ENCODE measurements at regions not wholly inside any gene's neighbourhood (a gene's known extent, or its start where the extent isn't known, plus 50 kb on each side); places are given as distances from the start of the nearest gene placed in this dataset.

- H3K27ac ChIP-seq: no peak overlapping the region
- DNase-seq (ENCODE audit: low read depth, low spot score): no peak
These were observed 1486.6 kb downstream of the AACS start for GRCh38 chr12:126551869-126552268.

GRCh38 chr12:126554625-126555024 is 1489.4 kb downstream of the AACS start:
- H3K27ac ChIP-seq: no peak overlapping the region

GRCh38 chr12:126557659-126558058 is 1492.4 kb downstream of the AACS start:
- no peak overlapping the region for H3K27ac ChIP-seq
- DNase-seq (ENCODE audit: low read depth, low spot score): no peak

More at GRCh38 chr12:126554625-126555024, 1489.4 kb downstream of the AACS start:
- DNase-seq (ENCODE audit: low read depth, low spot score): no peak

- no peak overlapping the region for H3K27ac ChIP-seq
These were observed 1493.0 kb downstream of the AACS start for GRCh38 chr12:126558219-126558618.

GRCh38 chr12:126558810-126559209 is 1493.6 kb downstream of the AACS start:
- DNase-seq (ENCODE audit: low read depth, low spot score): no peak
- H3K27ac ChIP-seq: no peak overlapping the region

More at GRCh38 chr12:126558219-126558618, 1493.0 kb downstream of the AACS start:
- DNase-seq (ENCODE audit: low read depth, low spot score): no peak

- no peak overlapping the region for H3K27ac ChIP-seq
- DNase-seq (ENCODE audit: low read depth, low spot score): no peak
These were observed 1501.8 kb downstream of the AACS start for GRCh38 chr12:126567016-126567415.

- H3K27ac ChIP-seq: no peak overlapping the region
These were observed 1504.5 kb downstream of the AACS start for GRCh38 chr12:126569706-126570105.

GRCh38 chr12:126570566-126570965 is 1505.3 kb downstream of the AACS start:
- no peak for DNase-seq (ENCODE audit: low read depth, low spot score)
- H3K27ac ChIP-seq: no peak overlapping the region

More at GRCh38 chr12:126569706-126570105, 1504.5 kb downstream of the AACS start:
- DNase-seq (ENCODE audit: low read depth, low spot score): no peak

GRCh38 chr12:126572170-126572569 is 1506.9 kb downstream of the AACS start:
- H3K27ac ChIP-seq: no peak overlapping the region
- DNase-seq (ENCODE audit: low read depth, low spot score): no peak

GRCh38 chr12:126581655-126582054 is 1516.4 kb downstream of the AACS start:
- no peak overlapping the region for H3K27ac ChIP-seq
- DNase-seq (ENCODE audit: low read depth, low spot score): no peak

- no peak for DNase-seq (ENCODE audit: low read depth, low spot score)
- H3K27ac ChIP-seq: no peak overlapping the region
These were observed 1517.0 kb downstream of the AACS start for GRCh38 chr12:126582231-126582630.

GRCh38 chr12:126588586-126589249 is 1523.5 kb downstream of the AACS start:
- DNase-seq (ENCODE audit: low read depth, low spot score): no peak
- no peak overlapping the region for H3K27ac ChIP-seq

- no peak overlapping the region for H3K27ac ChIP-seq
- no peak for DNase-seq (ENCODE audit: low read depth, low spot score)
These were observed 1526.3 kb downstream of the AACS start for GRCh38 chr12:126591533-126591932.

- H3K27ac ChIP-seq: no peak overlapping the region
- DNase-seq (ENCODE audit: low read depth, low spot score): no peak
These were observed 1536.2 kb downstream of the AACS start for GRCh38 chr12:126601184-126602170.

GRCh38 chr12:126602612-126603011 is 1537.4 kb downstream of the AACS start:
- H3K27ac ChIP-seq: no peak overlapping the region
- no peak for DNase-seq (ENCODE audit: low read depth, low spot score)

GRCh38 chr12:126607157-126607556 is 1541.9 kb downstream of the AACS start:
- no peak overlapping the region for H3K27ac ChIP-seq
- DNase-seq (ENCODE audit: low read depth, low spot score): no peak

GRCh38 chr12:126607867-126608266 is 1542.6 kb downstream of the AACS start:
- no peak overlapping the region for H3K27ac ChIP-seq
- DNase-seq (ENCODE audit: low read depth, low spot score): no peak

GRCh38 chr12:126608607-126609175 is 1543.5 kb downstream of the AACS start:
- no peak overlapping the region for H3K27ac ChIP-seq
- DNase-seq (ENCODE audit: low read depth, low spot score): no peak

- no peak for DNase-seq (ENCODE audit: low read depth, low spot score)
These were observed 1551.2 kb downstream of the AACS start for GRCh38 chr12:126616441-126616840.

GRCh38 chr12:126617312-126617711 is 1552.1 kb downstream of the AACS start:
- no peak for DNase-seq (ENCODE audit: low read depth, low spot score)
- H3K27ac ChIP-seq: no peak overlapping the region

More at GRCh38 chr12:126616441-126616840, 1551.2 kb downstream of the AACS start:
- no peak overlapping the region for H3K27ac ChIP-seq

- H3K27ac ChIP-seq: no peak overlapping the region
- DNase-seq (ENCODE audit: low read depth, low spot score): no peak
These were observed 1562.4 kb downstream of the AACS start for GRCh38 chr12:126627596-126627995.
